ENCODE measurements at regions not wholly inside any gene's neighbourhood (a gene's known extent, or its start where the extent isn't known, plus 50 kb on each side); places are given as distances from the start of the nearest gene placed in this dataset.

- ChIA-PET CTCF (interaction anchor here (1.3 to 1.9 kb wide), 4 partner anchors 8 to 111 kb away, joined by 4 to 8 read pairs (median 4); no protein-coding TSS in a partner anchor), POLR2A (no interaction called here)
- DNase-seq (ENCODE audit: extremely low spot score) = no peak
- TF ChIP-seq CTCF (IDR thresholded peaks at IDR 0.05; ENCODE audit: control extremely low read depth, extremely low read depth, low read depth, missing control alignments) = no peak
These were observed 149.7 kb upstream of the FBXL17 start for GRCh38 chr5:108531367-108532128.

- POLR2A ChIA-PET = no interaction called here
- no peak for DNase-seq (ENCODE audit: extremely low spot score)
- CTCF ChIA-PET = no interaction called here
- no peak for TF ChIP-seq CTCF (IDR thresholded peaks at IDR 0.05; ENCODE audit: control extremely low read depth, extremely low read depth, low read depth, missing control alignments)
These were observed 148.8 kb upstream of the FBXL17 start for GRCh38 chr5:108530706-108531105.

- POLR2A ChIA-PET = no interaction called here
These were observed 147.5 kb upstream of the FBXL17 start for GRCh38 chr5:108529381-108529780.

GRCh38 chr5:108528655-108529054 lies 146.8 kb upstream of the FBXL17 start:
- ChIA-PET CTCF (interaction anchor here (1.0 kb wide), 1 partner anchor 14 kb away, joined by 3 read pairs; no protein-coding TSS in a partner anchor), POLR2A (no interaction called here)
- TF ChIP-seq CTCF (IDR thresholded peaks at IDR 0.05; ENCODE audit: control extremely low read depth, extremely low read depth, low read depth, missing control alignments) = no peak
- DNase-seq (ENCODE audit: extremely low spot score) = no peak

More at GRCh38 chr5:108529381-108529780, 147.5 kb upstream of the FBXL17 start:
- CTCF ChIA-PET = interaction anchor here (1.0 kb wide), 1 partner anchor 14 kb away, joined by 3 read pairs; no protein-coding TSS in a partner anchor
- TF ChIP-seq CTCF (IDR thresholded peaks at IDR 0.05; ENCODE audit: control extremely low read depth, extremely low read depth, low read depth, missing control alignments) = no peak
- no peak for DNase-seq (ENCODE audit: extremely low spot score)

GRCh38 chr5:108524564-108524963 lies 142.7 kb upstream of the FBXL17 start:
- ChIA-PET POLR2A (no interaction called here), CTCF (interaction anchor here (1.9 kb wide), 1 partner anchor 18 kb away, joined by 5 read pairs; no protein-coding TSS in a partner anchor)
- TF ChIP-seq CTCF (IDR thresholded peaks at IDR 0.05; ENCODE audit: control extremely low read depth, extremely low read depth, low read depth, missing control alignments) = no peak
- DNase-seq (ENCODE audit: extremely low spot score) = no peak

- peak; percentile 33 for DNase-seq (ENCODE audit: extremely low spot score)
- CTCF ChIA-PET = interaction anchor here (0.9 to 1.9 kb wide), 8 partner anchors 9 to 954 kb away, joined by 3 to 6 read pairs (median 4); no protein-coding TSS in a partner anchor
- POLR2A ChIA-PET = no interaction called here
- TF ChIP-seq CTCF (IDR thresholded peaks at IDR 0.05; ENCODE audit: control extremely low read depth, extremely low read depth, low read depth, missing control alignments) = no peak
These were observed 141.5 kb upstream of the FBXL17 start for GRCh38 chr5:108523360-108523759.

Data from GM10248 (cell line).